ENCODE measurements at regions not wholly inside any gene's neighbourhood (a gene's known extent, or its start where the extent isn't known, plus 50 kb on each side); places are given as distances from the start of the nearest gene placed in this dataset.
A peak's percentile ranks its signal among the peaks of the same experiment; 100 is the strongest.

DNA sequence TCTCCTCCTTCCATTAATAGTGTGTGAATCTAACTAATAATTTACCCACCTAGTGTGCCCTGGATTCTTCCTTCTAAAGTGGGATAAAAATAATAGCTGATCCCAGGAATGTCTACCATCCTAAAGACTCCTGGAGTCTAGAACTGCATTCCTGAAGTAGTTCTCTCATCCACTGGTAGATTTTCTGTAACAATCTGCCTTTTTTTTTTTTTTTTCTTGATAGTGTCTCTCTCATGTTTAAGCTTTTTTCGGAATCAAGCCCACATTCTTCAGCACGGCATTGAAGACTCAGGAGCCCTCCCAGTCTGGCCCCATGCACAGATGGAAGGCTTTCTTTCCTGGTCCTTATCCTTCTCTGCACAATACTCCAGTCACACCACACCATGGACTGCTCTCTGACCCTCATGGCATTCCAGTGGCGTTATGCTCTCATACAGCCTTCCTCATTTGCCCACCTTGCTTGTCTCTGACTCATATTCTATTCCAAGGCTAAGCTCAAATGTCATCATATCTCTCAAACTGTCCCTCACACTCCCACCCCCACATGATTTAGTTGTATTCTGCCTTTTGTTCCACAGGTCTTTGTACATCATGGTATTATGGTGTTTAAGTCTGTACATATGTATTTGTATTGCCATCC lies 68.7 kb upstream of the FRY start:
- no peak for DNase-seq (ENCODE audit: low spot score)

- DNase-seq (ENCODE audit: low spot score) = no peak
Measured at GRCh38 chr13:31963631-31964030, 67.9 kb upstream of the FRY start.

DNA sequence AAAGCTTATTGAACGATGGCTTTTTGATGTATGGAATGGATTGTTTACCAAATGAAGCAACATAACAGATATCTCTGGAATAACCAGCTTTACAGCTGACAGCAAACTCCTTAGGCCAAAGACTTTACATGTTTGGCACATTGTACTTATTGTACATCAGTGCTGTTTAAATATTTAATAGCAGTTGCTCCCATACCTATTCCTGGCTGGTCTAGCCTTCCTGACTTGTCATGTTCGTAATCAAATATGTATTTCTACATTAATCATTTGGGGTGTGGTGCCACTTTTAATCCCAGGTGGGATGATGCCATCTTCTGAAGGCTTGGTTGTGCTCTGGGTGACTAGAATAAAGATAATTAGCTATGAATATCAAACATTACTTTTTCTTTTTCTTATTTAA lies 67.4 kb upstream of the FRY start:
- no peak for DNase-seq (ENCODE audit: low spot score)

GRCh38 chr13:31965361-31966066 lies 66.1 kb upstream of the FRY start:
- DNase-seq (ENCODE audit: low spot score) = no peak

- no peak for DNase-seq (ENCODE audit: low spot score)
Measured at GRCh38 chr13:31967155-31967554, 64.4 kb upstream of the FRY start.

DNA sequence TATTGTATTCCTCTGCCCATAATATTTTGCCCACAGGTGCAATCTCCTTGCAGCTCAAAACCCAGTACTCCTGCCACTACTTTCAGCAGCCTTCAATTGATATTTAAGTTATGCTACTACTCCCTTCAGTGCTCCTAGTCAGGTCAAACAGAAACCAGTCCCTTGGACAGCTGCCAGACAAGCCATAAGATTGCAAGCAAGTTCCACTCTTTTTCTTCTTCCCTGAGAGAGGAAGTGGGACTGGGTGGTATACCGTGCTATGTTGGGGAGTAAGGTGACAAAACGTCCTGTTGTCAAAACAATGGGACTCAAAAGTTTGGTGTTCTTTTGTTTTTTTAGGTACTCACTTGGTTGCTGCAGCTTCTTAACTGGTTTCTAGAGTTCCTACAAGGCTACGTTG lies 63.1 kb upstream of the FRY start:
- DNase-seq (ENCODE audit: low spot score) = peak; percentile 13

DNA sequence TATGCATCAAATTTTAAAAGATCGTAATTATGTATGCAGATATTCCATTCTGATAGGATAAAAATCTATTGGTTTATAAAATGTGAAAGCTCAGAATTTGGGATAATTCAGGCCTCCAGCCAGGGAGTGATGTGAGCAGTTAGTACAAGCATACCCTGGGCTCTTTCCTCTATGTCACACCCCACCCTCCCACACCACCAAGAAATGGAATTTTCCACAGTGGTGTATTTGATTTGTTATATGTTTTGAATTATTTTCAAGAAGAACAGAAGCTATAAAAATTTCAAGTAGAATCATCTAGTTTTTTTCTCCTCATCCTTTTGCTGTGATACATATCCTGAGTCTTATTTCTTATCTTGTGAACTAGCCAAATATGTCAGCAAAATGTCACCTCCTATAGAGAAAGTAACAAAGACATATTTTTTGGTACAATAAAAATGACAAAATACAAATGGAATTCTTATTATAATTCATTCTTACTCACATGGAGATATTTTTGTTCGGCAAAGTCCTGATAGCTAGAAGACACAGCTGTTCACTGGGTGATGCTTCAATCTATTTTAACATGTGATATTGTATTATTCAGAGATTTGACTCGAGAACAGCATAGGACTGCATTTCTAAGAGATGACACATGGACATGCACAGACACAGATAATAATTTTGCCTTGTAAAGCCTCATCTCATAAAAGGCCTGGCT lies 61.2 kb upstream of the FRY start:
- DNase-seq (ENCODE audit: low spot score) = no peak

DNA sequence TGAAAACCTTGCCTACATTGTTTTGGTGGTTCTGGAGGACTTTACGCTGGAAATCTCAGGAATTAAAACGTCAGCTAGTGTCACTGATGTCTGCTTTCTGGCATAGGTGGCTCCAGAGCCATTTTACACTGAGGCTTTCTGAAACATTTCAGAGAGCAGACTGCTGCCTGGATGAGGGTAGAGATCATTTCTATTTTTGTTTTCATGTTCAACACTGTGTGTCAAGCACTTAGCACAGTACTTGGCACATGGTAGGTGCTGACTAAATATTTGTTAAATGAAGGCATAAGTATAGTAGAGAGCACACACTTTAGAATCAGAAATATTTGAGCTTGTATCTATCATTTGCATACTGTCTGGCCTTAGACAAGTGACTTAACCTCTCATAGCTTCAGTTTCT lies 59.1 kb upstream of the FRY start:
- no peak for DNase-seq (ENCODE audit: low spot score)

- DNase-seq (ENCODE audit: low spot score) = no peak
Measured at GRCh38 chr13:31978021-31978420, 53.6 kb upstream of the FRY start.

GRCh38 chr13:31980830-31981229 lies 50.7 kb upstream of the FRY start:
- no peak for DNase-seq (ENCODE audit: low spot score)
